GM18867 (cell line): ENCODE measurements at regions not wholly inside any gene's neighbourhood (a gene's known extent, or its start where the extent isn't known, plus 50 kb on each side); places are given as distances from the start of the nearest gene placed in this dataset.
"Not testable (repeated sequence)": the region's sequence is repeated elsewhere in the genome, so short reads cannot be mapped to it uniquely, and the experiment has no call there.

Experiments
- ATAC-seq: cut with Tn5 transposase; IDR thresholded peaks from one replicate; pipeline ENCODE4 v1.9.1; 2021; ENCODE audit warnings: mild to moderate bottlenecking, moderate library complexity; ENCODE audit not compliant: unreplicated experiment

DNA sequence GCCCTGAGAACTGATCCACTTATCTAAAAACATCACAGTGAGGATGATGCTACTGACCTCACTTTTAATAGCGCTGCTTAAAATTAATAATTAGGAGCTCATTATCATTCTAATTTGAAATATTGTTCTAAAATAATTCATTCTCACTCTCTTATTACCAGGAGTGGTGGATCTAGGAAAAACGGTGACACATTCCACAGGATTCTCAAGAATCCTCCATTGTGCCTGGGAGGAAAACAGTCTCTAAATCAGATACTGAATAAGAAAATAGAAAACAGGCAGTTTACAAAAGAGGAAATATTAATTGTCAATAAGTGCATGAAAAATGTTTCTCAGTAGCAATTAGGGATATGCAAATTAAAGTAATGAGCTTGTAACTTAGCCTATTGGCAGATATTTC, 187.4 kb downstream of the TENT5A start:
- no peak for ATAC-seq

DNA sequence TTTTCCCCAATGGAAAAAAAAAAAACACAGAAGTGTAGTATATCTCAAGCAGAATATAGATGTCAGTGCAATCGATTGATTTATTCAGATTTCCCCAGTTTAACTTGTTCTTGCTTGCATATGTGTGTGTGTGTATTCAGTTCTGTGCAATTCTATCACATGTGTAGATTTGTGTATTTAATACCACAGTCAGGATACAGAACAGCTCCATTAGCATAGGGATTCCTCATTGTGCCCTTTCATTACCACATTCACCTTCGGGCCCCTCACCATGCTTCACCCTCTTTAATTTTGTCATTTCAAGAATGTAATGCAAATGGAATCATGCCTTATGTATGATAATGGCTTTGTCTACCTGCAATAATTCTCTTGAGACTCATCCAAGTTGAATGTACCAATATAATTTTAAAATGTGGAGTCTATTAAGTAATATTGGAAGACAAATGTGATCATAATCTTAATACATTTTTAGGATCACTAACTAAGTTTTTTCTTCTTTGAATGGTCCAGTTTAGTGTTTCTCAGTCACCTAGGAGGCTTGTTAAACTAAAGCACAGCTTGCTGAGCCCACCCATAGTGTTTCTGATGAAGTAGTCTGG, 187.9 kb downstream of the TENT5A start:
- no peak for ATAC-seq

DNA sequence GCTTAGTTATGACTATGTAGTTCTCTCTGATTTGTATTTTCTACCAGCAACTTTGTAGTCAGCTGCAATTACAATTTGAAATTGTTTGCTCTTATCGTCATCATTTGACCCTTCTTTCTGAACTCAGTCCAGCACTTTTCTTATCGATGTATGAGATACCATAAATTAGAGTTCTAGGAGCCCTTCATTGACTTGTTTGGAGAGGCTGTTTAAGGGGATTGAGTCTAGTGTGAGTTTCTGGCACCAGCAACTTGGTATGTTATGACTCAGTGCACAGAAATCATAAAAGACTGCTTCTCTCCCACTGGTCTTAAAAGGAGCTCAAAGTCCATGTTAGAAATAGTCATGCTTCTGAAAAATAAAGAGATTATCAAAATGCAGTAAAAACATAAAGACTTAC, 190.3 kb downstream of the TENT5A start:
- ATAC-seq: no peak

DNA sequence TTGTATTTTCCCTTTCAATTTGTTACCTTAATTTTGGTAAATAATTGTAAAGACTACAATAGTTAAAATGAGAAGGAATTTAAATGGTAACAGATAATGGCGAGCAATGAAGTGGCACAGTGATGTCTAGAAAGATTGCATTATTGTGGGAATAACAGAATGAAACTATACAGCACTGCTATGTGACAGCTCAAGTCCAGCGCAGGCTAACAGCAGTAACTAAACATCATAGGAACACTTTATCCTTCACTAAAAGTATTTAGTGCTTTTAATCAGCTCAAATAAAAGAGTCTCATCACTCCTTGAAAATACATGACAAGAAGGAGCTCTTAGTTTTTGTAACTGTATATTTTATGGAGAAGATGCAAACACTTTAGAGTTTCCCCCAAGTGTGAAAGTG, 190.8 kb downstream of the TENT5A start:
- no peak for ATAC-seq

DNA sequence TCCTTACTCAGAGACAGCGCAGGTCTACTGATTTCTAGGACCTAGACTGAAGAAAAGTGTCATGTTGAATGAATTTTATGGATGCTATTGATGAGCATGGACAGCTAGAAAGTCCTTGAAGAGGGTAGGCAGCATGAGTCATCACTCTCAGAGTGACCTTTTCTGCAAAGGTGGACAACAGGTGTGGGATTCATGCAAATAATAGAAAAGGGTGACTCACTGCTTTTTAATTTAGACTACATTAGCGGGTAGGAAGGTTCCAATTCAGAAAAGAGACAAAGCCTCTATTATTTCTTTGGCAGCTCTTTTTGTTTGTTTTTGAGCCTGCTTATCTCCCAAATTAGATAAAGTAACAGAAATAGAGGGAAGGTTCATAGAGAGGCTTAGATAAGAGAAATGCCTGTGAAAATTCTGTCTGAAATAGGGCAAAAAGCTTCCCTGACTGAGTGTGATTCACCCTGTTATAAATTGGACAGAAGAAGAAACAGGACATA, 191.4 kb downstream of the TENT5A start:
- no peak for ATAC-seq

DNA sequence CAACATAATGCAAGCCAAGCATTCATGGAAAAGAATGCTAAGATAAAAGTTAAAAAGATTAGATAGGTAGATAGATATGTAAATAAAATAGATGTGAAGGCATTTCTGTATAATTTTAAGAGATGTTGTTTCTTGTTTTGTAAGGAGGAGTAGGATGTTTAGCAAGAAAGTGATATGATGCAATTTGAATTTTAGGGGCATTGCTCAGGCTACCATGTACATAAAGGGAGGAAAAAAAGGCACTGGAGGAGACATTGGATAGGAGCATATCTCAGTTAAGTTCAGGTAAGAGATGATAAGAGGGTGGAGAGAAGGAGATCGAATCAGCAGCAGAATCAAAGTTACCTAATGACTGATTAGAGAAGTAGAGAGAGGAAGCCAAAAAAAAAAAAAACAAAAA, 194.7 kb downstream of the TENT5A start:
- no peak for ATAC-seq

DNA sequence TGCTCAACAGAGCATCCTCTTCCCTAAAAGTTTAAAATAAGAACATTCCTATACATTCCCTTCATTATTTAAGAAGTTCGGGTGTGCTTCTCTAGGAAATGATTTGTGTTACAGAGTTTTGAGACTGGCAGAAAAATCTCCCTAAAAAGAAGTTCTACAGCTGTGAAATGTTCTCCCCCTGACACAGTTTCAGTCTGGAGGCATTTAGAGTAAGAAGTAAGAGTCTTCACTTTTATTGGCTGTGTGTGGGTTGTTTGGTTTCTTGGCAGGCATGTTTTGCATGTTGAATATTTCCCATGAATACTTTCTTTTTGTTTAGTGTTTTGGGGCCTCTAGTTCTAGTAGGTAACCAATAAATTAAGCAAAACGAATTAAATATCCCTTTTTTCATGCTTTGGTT, 195.9 kb downstream of the TENT5A start:
- no peak for ATAC-seq

DNA sequence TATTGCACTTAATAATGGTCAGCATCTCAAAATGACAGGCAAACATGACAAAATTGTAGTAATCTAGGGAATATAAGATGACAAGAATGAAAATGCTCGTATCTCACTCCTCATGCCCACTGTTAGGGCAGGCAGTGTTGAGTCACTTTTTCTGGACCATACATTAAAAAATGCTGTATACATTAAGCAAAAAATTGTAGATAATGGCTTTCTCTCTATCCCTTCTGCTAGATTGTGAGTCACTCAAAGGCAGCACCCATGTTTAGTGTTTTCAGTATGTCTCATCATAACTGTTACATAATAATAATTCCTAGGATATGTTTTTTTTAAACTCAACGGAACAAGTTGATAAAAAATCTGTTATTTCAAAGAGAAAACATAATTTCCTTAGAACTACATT, 199.3 kb downstream of the TENT5A start:
- no peak for ATAC-seq

DNA sequence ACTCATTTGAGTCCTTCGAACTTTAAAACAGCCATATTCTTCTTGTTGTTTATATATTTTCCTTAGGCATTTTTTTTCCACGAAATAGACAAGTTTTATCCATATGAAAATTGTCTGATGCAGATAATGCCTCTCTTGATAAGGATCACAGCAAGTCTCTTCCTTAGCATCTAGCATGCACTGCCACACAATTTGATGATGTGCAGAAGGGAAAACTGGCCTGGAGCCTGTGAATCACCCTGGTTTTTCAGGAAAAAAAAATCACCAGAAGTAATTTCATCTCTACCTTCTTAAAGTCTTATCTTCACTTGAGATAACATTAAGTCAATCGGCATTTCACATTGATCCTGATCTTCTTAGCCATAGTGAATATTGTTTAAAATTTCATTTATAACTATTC, 199.8 kb downstream of the TENT5A start:
- no peak for ATAC-seq

DNA sequence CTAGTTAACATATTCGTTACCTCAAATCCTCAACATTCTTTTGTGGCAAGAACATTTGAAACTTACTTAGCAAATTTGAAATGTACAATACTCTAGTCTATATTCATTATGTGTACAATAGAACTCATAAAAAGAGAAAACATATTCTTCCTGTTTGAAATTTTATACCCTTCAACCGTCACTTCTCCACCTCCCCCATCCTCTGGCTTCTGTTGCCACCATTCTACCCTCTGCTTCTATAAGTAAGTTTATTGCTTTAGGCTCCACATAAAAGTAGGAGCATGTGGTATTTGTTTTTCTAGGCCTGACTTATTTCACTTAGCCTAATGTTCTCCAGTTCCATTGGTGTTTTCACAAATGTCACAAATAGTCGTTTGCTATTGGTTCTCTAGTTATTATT, 205.3 kb downstream of the TENT5A start:
- ATAC-seq: no peak

DNA sequence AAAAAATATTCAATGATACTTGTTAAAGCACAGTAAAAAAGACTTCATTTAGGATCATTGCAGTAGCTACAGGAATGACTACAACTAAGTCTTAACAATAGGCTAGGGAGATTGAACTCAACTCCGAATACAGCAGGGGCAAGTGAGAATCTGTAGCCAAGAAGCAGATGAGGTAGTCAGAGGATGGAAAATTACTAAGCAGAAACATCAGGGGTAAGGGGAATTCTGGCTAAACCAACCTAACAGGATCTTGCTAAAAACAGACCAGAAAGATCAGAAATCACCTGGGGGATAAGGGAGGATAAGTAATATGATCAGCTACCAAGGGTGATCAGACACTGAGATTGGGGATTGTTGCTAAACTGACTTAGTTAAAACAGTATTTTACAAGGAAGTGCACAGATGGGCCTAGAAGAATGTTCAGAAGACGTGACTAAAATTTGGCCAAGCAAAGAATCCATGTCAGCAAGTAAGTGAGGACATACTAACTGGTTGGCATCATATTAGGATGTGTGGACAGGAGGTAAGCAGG, 217.5 kb downstream of the TENT5A start:
- ATAC-seq: no peak

DNA sequence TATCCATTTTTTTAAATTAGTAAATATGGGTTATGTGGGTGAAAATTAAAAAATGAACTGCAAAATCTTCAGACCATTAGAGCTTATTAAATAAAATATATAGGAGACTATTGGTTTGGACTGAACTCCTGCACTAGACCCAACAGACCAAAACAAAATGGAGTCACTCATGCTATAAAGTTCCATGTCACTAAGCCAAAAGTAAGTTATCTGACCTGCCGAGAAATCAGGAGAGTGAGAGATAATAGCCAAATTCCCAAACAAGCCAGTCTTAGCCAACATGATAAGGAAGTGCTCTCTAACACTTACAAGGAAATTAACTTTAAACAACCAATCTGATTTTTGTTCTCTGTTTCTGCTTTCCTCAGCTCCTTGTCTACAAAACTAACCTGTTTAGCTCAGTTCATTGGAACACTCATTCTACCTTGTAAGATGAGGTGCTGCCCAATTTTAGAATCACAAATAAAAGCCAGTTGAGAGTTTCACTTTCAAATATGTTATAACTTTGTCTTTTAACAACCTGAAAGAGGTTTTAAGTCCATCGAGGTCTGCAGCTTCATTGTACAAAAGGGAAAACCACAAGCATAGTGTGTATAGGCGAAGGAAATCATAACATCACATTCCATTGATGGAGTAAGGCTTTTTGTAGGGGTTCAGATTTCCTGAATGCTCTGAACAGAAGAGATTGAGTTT, 220.5 kb downstream of the TENT5A start:
- ATAC-seq: no peak

DNA sequence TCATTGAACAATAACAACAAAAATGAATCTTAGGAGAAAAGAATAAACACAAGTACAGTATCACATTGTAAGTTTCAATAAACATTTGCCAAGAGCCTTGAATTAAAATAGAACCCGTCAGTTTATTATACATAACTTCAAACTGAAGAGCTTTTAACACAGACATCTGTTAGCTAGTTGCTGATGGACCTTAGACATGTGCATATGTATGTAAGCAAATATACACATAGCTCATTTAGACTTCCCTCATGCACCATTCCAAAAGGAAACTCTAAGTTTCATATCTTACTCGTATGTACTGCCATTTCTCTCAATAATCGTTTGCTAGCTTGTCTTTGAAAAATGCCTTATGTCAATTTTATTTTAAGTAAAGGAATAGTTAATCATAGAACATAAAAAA, 235.0 kb downstream of the TENT5A start:
- no peak for ATAC-seq

DNA sequence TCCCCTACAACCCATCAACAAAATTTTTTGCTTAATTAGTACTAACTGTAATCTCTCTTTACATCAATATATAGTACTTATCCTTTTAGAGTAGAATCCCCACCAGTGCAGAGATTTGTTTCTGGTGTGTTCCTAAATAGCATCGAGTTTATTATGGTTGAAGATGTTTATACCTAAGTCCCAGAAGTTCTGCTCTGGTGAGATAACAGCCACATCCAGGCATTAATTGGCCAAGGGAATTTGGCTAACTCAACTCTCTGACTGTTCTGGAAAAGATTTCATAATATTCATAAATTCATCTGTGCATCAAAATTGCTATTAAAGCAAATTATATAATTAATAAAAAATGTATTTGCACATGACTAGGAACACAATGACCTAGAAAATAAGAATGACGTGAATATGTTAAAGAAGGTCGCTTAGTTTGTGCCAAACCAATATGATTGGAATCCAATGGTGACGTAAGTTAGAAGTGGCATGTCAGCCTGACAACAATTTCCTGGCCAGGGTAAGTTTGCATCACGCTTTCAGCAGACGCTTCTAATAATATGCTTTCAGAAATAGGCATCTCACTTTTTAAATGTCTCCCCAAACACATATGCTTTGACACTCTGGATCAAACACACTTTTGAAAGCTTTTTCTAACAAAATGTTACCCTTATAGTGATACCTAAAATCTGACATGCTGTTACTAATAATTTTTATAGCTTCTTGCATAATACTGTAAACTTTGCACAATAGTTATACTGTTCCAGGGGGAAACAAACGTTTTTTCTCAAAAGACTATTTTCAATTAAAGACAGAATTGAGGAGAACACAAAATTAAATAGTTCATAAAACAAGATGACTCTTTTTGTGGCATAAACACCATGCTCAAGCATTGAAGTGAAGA, 236.7 kb downstream of the TENT5A start:
- ATAC-seq: no peak

DNA sequence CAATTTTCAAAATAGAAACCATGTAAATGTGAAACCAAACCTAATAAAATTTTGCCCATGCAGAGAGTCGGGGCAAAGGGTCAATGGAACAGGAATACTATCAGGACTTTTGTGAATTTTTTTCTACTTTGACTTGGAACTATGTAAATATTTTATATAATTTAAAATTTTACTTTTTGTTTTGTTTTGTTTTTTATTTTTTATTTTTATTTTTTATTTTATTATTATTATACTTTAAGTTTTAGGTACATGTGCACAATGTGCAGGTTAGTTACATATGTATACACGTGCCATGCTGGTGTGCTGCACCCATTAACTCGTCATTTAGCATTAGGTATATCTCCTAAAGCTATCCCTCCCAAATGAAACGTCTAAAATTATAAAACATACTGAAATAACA, 238.3 kb downstream of the TENT5A start:
- not testable (repeated sequence) for ATAC-seq

DNA sequence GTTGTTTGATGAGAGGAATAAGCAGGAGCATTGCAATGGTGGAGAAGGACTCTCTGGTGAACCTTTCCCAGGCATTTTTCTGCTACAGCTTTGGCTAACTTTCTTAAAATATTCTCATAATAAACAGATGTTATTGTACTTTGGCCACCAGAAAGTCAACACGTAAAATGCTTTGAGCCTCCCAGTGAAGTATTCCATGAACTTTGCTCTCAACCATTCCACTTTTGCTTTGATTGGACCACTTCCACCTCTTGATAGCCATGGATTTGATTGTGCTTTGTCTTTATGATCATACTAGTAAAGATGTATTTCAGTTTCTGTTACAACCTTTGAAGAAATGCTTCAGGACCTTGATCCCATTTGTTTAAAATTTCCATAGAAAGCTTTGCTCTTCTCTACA, 241.1 kb downstream of the TENT5A start:
- no peak for ATAC-seq

DNA sequence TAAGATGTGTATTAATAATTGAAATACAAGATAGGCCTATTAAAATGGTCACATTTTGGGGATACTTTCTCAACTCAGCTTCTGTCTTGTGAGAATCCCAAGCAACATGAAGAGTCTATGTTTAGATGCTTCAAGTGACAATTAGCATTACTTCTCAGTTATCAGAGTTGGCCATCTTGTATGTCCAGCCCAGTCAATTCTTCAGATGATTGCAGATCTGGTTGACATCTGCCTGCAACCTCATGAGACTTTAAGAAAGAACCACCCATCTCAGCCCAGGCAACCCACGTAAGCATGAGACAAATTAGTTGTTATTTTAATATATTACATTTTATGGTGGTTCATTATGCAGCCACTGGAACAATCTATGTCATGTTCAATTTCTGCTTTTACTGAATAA, 256.5 kb downstream of the TENT5A start:
- ATAC-seq: no peak

DNA sequence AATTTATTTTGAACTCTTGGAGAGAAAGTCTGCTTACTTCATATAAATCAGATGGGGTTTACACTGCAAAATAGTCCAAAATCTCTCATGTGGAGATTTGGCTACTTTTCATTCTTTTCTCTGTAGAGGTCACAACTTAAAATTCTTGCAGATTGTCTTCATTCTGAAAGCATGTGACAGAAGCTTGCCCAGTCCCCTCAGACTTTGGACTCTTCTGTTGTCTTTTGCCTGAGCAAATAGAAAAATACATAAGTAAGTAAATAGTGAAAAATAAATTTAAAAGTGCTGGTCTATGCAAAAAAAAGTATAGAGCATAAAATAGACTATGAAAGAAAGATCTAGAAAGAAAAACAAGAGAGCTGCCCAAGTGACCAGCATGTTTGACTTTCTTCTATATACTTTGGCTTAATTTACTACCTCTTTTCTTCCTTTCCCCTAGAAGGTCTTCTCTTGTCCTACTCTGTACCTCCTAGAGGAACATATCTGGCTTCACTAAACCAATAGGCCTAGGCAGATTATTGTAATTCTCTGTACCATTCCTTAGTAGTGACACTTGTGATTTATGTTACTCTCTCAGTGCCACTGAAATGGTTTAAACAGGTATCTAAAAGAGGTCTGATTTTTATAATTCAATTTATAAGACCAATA, 260.9 kb downstream of the TENT5A start:
- no peak for ATAC-seq

DNA sequence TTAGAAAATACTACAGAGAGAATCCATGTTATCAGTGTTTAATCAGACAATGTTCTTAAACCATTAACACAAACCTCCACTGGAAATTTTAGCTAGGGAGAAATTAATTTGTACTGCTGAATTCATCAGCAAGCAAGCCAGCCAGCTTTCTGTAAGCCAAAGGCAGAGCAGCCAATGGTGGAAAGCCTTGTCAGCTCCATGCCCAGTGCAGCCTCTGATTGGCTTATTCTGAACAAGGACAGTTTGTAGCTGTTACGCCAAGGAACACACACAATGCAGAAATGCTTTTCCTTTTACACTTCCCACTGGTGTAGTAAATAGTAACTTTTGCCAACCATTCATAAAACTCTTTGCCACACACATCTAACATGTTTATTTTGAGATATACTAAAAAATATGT, 265.0 kb downstream of the TENT5A start:
- no peak for ATAC-seq

DNA sequence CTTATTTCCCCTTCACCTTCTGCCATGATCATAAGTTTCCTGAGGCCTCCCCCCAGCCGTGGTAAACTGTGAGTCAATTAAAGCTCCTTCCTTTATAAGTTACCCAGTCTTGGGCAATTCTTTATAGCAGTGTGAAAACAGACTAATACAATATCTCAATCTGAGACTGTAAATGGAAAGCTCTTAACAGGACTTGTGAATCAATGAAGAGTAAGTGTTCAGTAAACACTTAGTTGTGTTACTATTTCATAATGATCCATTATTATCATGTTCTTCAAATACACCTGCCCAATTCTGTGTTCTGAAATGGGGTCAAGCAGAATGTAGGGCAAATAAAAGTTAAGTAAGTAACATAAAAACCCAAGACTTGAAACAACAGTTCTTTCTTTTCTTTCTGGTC, 266.2 kb downstream of the TENT5A start:
- no peak for ATAC-seq

DNA sequence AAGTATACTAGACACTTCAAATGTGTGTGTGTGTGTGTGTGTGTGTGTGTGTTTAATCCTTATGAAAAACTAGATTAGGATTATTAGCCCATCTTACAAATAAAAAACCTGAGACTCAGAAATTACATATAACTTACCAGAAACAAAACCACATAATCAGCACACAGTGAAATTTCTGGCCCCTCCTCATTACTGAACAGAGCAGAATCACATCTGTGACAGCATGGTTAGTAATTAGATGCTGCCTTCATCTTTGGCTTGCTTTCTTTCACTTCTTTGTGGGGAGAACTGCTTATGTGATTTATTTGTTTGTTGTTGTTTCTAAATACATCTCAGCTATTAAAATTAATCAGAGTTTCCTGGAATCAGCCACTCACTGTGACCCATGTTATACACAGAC, 267.1 kb downstream of the TENT5A start:
- no peak for ATAC-seq
